ENCODE measurements at regions not wholly inside any gene's neighbourhood (a gene's known extent, or its start where the extent isn't known, plus 50 kb on each side); places are given as distances from the start of the nearest gene placed in this dataset.
A peak's percentile ranks its signal among the peaks of the same experiment; 100 is the strongest.

- Histone ChIP-seq H3K27me3 (no peaks in the 10 kb centered on the region), H3K9me3 (ENCODE audit: low read depth) (no peaks in the 10 kb centered on the region), H3K4me1 (ENCODE audit: low read depth) (peaks cover 23% of the 10 kb centered on the region)
Measured at GRCh38 chr2:120914839-120915521, 179.3 kb downstream of the GLI2 start.

GRCh38 chr2:120915670-120916069 is 180.0 kb downstream of the GLI2 start:
- DNase-seq (ENCODE audit: low read depth in 1 of 2, low spot score in 1 of 2) = peak in 1 of 2 donors; percentile 60
- no peaks in the 10 kb centered on the region for H3K36me3 ChIP-seq
- H3K27me3 ChIP-seq = no peaks in the 10 kb centered on the region
- peaks cover 23% of the 10 kb centered on the region for H3K4me1 ChIP-seq (ENCODE audit: low read depth)
- no peak overlapping the region for H3K4me3 ChIP-seq
- H3K27ac ChIP-seq = peak overlapping the region; percentile 5
- no peak for TF ChIP-seq CTCF (IDR thresholded peaks at IDR 0.05; ENCODE audit: low read depth, low read length)
- H3K9me3 ChIP-seq (ENCODE audit: low read depth) = no peaks in the 10 kb centered on the region

More at GRCh38 chr2:120914839-120915521, 179.3 kb downstream of the GLI2 start:
- no peak for TF ChIP-seq CTCF (IDR thresholded peaks at IDR 0.05; ENCODE audit: low read depth, low read length)
- Histone ChIP-seq H3K36me3 (no peaks in the 10 kb centered on the region), H3K4me3 (no peak overlapping the region), H3K27ac (peak overlapping the region; percentile 5)
- peak; percentile 81 to 96 for DNase-seq (ENCODE audit: low read depth in 1 of 2, low spot score in 1 of 2)

GRCh38 chr2:120916446-120916845 is 180.8 kb downstream of the GLI2 start:
- Histone ChIP-seq H3K4me3 (no peak overlapping the region), H3K4me1 (ENCODE audit: low read depth) (peaks cover 23% of the 10 kb centered on the region), H3K27ac (no peak overlapping the region), H3K36me3 (no peaks in the 10 kb centered on the region), H3K9me3 (ENCODE audit: low read depth) (no peaks in the 10 kb centered on the region), H3K27me3 (no peaks in the 10 kb centered on the region)
- no peak for TF ChIP-seq CTCF (IDR thresholded peaks at IDR 0.05; ENCODE audit: low read depth, low read length)
- DNase-seq (ENCODE audit: low read depth in 1 of 2, low spot score in 1 of 2) = no peak

- H3K4me3 ChIP-seq = no peak overlapping the region
- no peaks in the 10 kb centered on the region for H3K9me3 ChIP-seq (ENCODE audit: low read depth)
- no peak for DNase-seq (ENCODE audit: low read depth in 1 of 2, low spot score in 1 of 2)
- no peak for TF ChIP-seq CTCF (IDR thresholded peaks at IDR 0.05; ENCODE audit: low read depth, low read length)
- no peak overlapping the region for H3K27ac ChIP-seq
- H3K4me1 ChIP-seq (ENCODE audit: low read depth) = peaks cover 16% of the 10 kb centered on the region
- H3K36me3 ChIP-seq = no peaks in the 10 kb centered on the region
- no peaks in the 10 kb centered on the region for H3K27me3 ChIP-seq
Measured at GRCh38 chr2:120917886-120918285, 182.2 kb downstream of the GLI2 start.

- no peak for TF ChIP-seq CTCF (IDR thresholded peaks at IDR 0.05; ENCODE audit: low read depth, low read length)
Measured at GRCh38 chr2:120919216-120919615, 183.5 kb downstream of the GLI2 start.

More at GRCh38 chr2:120919216-120919615, 183.5 kb downstream of the GLI2 start:
- Histone ChIP-seq H3K27ac (no peak overlapping the region), H3K36me3 (no peaks in the 10 kb centered on the region), H3K4me1 (ENCODE audit: low read depth) (peaks cover 9% of the 10 kb centered on the region), H3K4me3 (no peak overlapping the region), H3K9me3 (ENCODE audit: low read depth) (no peaks in the 10 kb centered on the region), H3K27me3 (no peaks in the 10 kb centered on the region)
- no peak for DNase-seq (ENCODE audit: low read depth in 1 of 2, low spot score in 1 of 2)

All from cardiac muscle cell (in vitro differentiated cells and primary cell).